WTC11 (cell line): ENCODE measurements at regions not wholly inside any gene's neighbourhood (a gene's known extent, or its start where the extent isn't known, plus 50 kb on each side); places are given as distances from the start of the nearest gene placed in this dataset.

Experiments used
- CREM ChIP-seq: sonication (generic); formaldehyde crosslinking; IDR thresholded peaks from 2 replicates; pipeline ENCODE4 v1.8.1; 2022; ENCODE audit warnings: mild to moderate bottlenecking, missing genetic modification reagents, moderate library complexity
- ETV6 ChIP-seq: sonication (generic); formaldehyde crosslinking; IDR thresholded peaks from 2 replicates; pipeline ENCODE4 v1.8.1; 2022; ENCODE audit warnings: mild to moderate bottlenecking, missing genetic modification reagents
- FOXJ3 ChIP-seq: sonication (generic); formaldehyde crosslinking; IDR thresholded peaks from 2 replicates; pipeline ENCODE4 v1.9.0; 2021; ENCODE audit warnings: missing genetic modification reagents, mild to moderate bottlenecking, borderline replicate concordance
- FOXP4 ChIP-seq: sonication (generic); formaldehyde crosslinking; IDR thresholded peaks from 2 replicates; pipeline ENCODE4 v1.8.0; 2022; ENCODE audit warnings: mild to moderate bottlenecking, missing genetic modification reagents
- HMGA2 ChIP-seq: fragments of 250-450 bp; sonication (Bioruptor Pico); IDR thresholded peaks from 2 replicates; pipeline ENCODE4 v1.4.0; 2021; ENCODE audit warnings: mild to moderate bottlenecking, moderate library complexity
- KAT7 ChIP-seq: sonication (generic); formaldehyde crosslinking; IDR thresholded peaks from 2 replicates; pipeline ENCODE4 v1.8.1; 2023; ENCODE audit warnings: missing genetic modification reagents, mild to moderate bottlenecking, borderline replicate concordance
- OVOL2 ChIP-seq: fragments of 250-450 bp; sonication (Bioruptor Pico); IDR thresholded peaks from 2 replicates; pipeline ENCODE4 v1.9.0; 2021; ENCODE audit warnings: mild to moderate bottlenecking, borderline replicate concordance
- SMAD4 ChIP-seq: sonication (generic); formaldehyde crosslinking; IDR thresholded peaks from 2 replicates; pipeline ENCODE4 v1.8.0; 2022; ENCODE audit warnings: mild to moderate bottlenecking, missing genetic modification reagents
- SOX15 ChIP-seq: fragments of 250-450 bp; sonication (Bioruptor Pico); IDR thresholded peaks from 2 replicates; pipeline ENCODE4 v1.9.0; 2021; ENCODE audit warnings: mild to moderate bottlenecking
- STAT6 ChIP-seq: sonication (generic); formaldehyde crosslinking; conservative IDR thresholded peaks from 2 replicates; pipeline ENCODE4 v1.8.1; 2023; ENCODE audit warnings: mild to moderate bottlenecking, low read depth, missing genetic modification reagents, moderate library complexity
- TCF7 ChIP-seq: sonication (generic); formaldehyde crosslinking; IDR thresholded peaks from 2 replicates; pipeline ENCODE4 v1.8.0; 2022; ENCODE audit warnings: mild to moderate bottlenecking, low read depth, missing genetic modification reagents, moderate library complexity
- TP53 ChIP-seq: sonication (generic); formaldehyde crosslinking; IDR thresholded peaks from 2 replicates; pipeline ENCODE4 v1.8.1; 2023; ENCODE audit warnings: mild to moderate bottlenecking, missing genetic modification reagents
- ZSCAN18 ChIP-seq: fragments of 250-450 bp; sonication (Bioruptor Pico); IDR thresholded peaks from 2 replicates; pipeline ENCODE4 v2.1.2; 2022; ENCODE audit warnings: mild to moderate bottlenecking, moderate library complexity
- TF ChIP-seq, protein P1 (sequence below): fragments of 200-600 bp; IDR thresholded peaks from 2 replicates; pipeline ENCODE4 v1.8.0; 2022; ENCODE audit warnings: antibody characterized with exemption

DNA sequence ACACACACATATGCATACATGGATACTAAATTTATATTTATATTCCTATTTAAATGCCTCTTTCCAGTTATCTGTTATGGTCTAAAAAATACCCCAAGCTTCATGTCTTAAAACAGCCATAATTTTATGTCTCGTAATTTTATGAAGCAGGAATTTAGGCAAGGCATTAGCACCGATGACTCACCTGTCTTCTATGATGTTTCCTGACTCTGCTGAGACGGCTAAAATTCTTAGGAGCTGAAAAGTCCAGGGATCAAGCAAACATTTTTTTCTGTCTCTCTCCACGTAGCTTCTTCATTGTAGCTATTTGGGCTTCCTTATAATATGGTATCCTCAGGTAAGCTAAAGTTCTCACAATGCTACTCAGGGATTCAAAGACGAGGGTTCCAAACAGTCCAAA is 930.3 kb downstream of the STIM2 start:
- no peak for TF ChIP-seq STAT6 (CRISPR knock-in tag)
- no peak for TF ChIP-seq OVOL2 (CRISPR knock-in tag)
- TF ChIP-seq SOX15 (CRISPR knock-in tag) = no peak
- no peak for TF ChIP-seq HMGA2 (CRISPR knock-in tag)
- TF ChIP-seq TCF7 (CRISPR knock-in tag) = no peak
- TF ChIP-seq, protein P1, sequence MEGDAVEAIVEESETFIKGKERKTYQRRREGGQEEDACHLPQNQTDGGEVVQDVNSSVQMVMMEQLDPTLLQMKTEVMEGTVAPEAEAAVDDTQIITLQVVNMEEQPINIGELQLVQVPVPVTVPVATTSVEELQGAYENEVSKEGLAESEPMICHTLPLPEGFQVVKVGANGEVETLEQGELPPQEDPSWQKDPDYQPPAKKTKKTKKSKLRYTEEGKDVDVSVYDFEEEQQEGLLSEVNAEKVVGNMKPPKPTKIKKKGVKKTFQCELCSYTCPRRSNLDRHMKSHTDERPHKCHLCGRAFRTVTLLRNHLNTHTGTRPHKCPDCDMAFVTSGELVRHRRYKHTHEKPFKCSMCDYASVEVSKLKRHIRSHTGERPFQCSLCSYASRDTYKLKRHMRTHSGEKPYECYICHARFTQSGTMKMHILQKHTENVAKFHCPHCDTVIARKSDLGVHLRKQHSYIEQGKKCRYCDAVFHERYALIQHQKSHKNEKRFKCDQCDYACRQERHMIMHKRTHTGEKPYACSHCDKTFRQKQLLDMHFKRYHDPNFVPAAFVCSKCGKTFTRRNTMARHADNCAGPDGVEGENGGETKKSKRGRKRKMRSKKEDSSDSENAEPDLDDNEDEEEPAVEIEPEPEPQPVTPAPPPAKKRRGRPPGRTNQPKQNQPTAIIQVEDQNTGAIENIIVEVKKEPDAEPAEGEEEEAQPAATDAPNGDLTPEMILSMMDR = no peak
- TF ChIP-seq FOXJ3 (CRISPR knock-in tag) = no peak
- no peak for TF ChIP-seq ZSCAN18
- TF ChIP-seq ETV6 = no peak
- TF ChIP-seq FOXP4 (CRISPR knock-in tag) = no peak
- TF ChIP-seq SMAD4 (CRISPR knock-in tag) = no peak
- no peak for TF ChIP-seq TP53 (CRISPR knock-in tag)
- no peak for TF ChIP-seq CREM (CRISPR knock-in tag)
- no peak for TF ChIP-seq KAT7 (CRISPR knock-in tag)
